Ovary (tissue), 7 donors: ENCODE measurements at regions not wholly inside any gene's neighbourhood (a gene's known extent, or its start where the extent isn't known, plus 50 kb on each side); places are given as distances from the start of the nearest gene placed in this dataset.

Experiments
- DNase-seq, 5 donors: peaks; one replicate each; pipeline ENCODE4 v3.0.0-alpha.2; 2019 to 2020
- H3K27ac ChIP-seq, 2 donors: fragments of 200-600 bp; one replicate each; pipeline versions ENCODE4 v1.5.1 to v1.8.0; 2019 to 2022
- H3K27me3 ChIP-seq: fragments of 200-600 bp; one replicate; pipeline ENCODE4 v1.8.0; 2022
- H3K36me3 ChIP-seq: fragments of 200-600 bp; sonication (generic); one replicate; pipeline ENCODE4 v1.5.1; 2019
- H3K4me1 ChIP-seq: one replicate; pipeline ENCODE4 v1.8.1; 2013; ENCODE audit warnings: mild to moderate bottlenecking, moderate library complexity; ENCODE audit not compliant: insufficient read depth
- H3K4me3 ChIP-seq: fragments of 200-600 bp; sonication (generic); one replicate; pipeline ENCODE4 v1.5.1; 2017
- H3K9me3 ChIP-seq, 2 donors: fragments of 200-600 bp in 1 of 2; sonication (generic) in 1 of 2; one replicate each; pipeline versions ENCODE4 v1.5.1 to v1.8.1; 2013 to 2019; ENCODE audit warnings: mild to moderate bottlenecking in 1 of 2, moderate library complexity in 1 of 2
- CTCF ChIP-seq, 3 donors: fragments of 450-650 bp in 2 of 3; fragments of 200-600 bp in 1 of 3; IDR thresholded peaks; one replicate each; pipeline versions ENCODE4 v1.5.1 to v1.8.0; 2016 to 2022; ENCODE audit warnings: antibody characterized with exemption in 3 of 3, mild to moderate bottlenecking in 1 of 3
- EP300 ChIP-seq: sonication (generic); formaldehyde crosslinking; IDR thresholded peaks from one replicate; pipeline ENCODE4 v1.6.1; 2017; ENCODE audit warnings: antibody characterized with exemption
- POLR2A ChIP-seq: fragments of 450-650 bp; IDR thresholded peaks from one replicate; pipeline ENCODE4 v1.6.1; 2017; ENCODE audit warnings: antibody characterized with exemption, mild to moderate bottlenecking, moderate library complexity
- WGBS, 3 donors: extraction: QIAGEN DNeasy Blood & Tissue Kit in 1 of 3; methylation state at CpG; one replicate each; pipeline versions ENCODE4 v1.1.5 to v1.1.7; 2013 to 2017; 5-methylcytosine and 5-hydroxymethylcytosine counted together
- intact Hi-C, 4 donors: fragments of 100-400 bp; cut with DNase I; formaldehyde crosslinking; loops; one replicate each; pipeline versions ENCODE4 v1.11.0 to v1.15.1; 2022 to 2023
- donor health status: DM: no; HTN: no; CAD: no; lungs with moderate emphysema.
- donor health status: DM: no; HTN: no; CAD: no.
- donor health status: Bipolar disorder and iron deficiency.
- donor health status: DM: no; HTN: no; CAD: no.
- donor health status: DM: yes; HTN: yes; CAD: no.

- H3K27ac ChIP-seq = no peak overlapping the region
Observed at GRCh38 chr5:38670066-38670465, 113.6 kb upstream of the LIFR start.

GRCh38 chr5:38670878-38671277 is 114.4 kb upstream of the LIFR start:
- Histone ChIP-seq H3K36me3 (no peaks in the 10 kb centered on the region), H3K27ac (no peak overlapping the region), H3K4me3 (no peak overlapping the region), H3K4me1 (peaks cover 2% of the 10 kb centered on the region), H3K9me3 (no peaks in the 10 kb centered on the region), H3K27me3 (no peaks in the 10 kb centered on the region)
- TF ChIP-seq CTCF (IDR thresholded peaks at IDR 0.05) (no peak), POLR2A (no peak), EP300 (no peak)
- no peak for DNase-seq
- 30 to 70% (median 61%) methylated on average over 1 of the region's 1 CpG for WGBS, 3 donors
- intact Hi-C loops = no loop called here

More at GRCh38 chr5:38670066-38670465, 113.6 kb upstream of the LIFR start:
- Histone ChIP-seq H3K4me1 (peaks cover 2% of the 10 kb centered on the region), H3K9me3 (no peaks in the 10 kb centered on the region), H3K36me3 (no peaks in the 10 kb centered on the region), H3K27me3 (no peaks in the 10 kb centered on the region), H3K4me3 (no peak overlapping the region)
- WGBS, 3 donors = 81 to 91% (median 90%) methylated on average over 2 of the region's 2 CpGs
- TF ChIP-seq CTCF (IDR thresholded peaks at IDR 0.05) (no peak), EP300 (no peak), POLR2A (no peak)
- intact Hi-C loops = no loop called here
- DNase-seq = no peak

- Histone ChIP-seq H3K4me1 (peaks cover 2% of the 10 kb centered on the region), H3K4me3 (no peak overlapping the region), H3K27me3 (no peaks in the 10 kb centered on the region), H3K27ac (no peak overlapping the region), H3K36me3 (no peaks in the 10 kb centered on the region), H3K9me3 (no peaks in the 10 kb centered on the region)
- no peak for DNase-seq
- WGBS, 3 donors = 29 to 42% (median 38%) methylated on average over 5 of the region's 5 CpGs
- intact Hi-C loops = no loop called here
- TF ChIP-seq CTCF (IDR thresholded peaks at IDR 0.05) (no peak), POLR2A (no peak), EP300 (no peak)
Observed at GRCh38 chr5:38672059-38672788, 115.8 kb upstream of the LIFR start.

- intact Hi-C loops = no loop called here
- H3K9me3 ChIP-seq = no peaks in the 10 kb centered on the region
- WGBS, 3 donors = 97% methylated on average over 6 of the region's 6 CpGs
- H3K36me3 ChIP-seq = no peaks in the 10 kb centered on the region
- H3K27me3 ChIP-seq = no peaks in the 10 kb centered on the region
- no peak overlapping the region for H3K4me3 ChIP-seq
- no peak for TF ChIP-seq POLR2A
- TF ChIP-seq EP300 = no peak
- no peak for TF ChIP-seq CTCF (IDR thresholded peaks at IDR 0.05)
- H3K4me1 ChIP-seq = peaks cover 2% of the 10 kb centered on the region
- DNase-seq = no peak
- no peak overlapping the region for H3K27ac ChIP-seq
Observed at GRCh38 chr5:38673671-38674071, 117.2 kb upstream of the LIFR start.
